Endodermal cell (in vitro differentiated cells): ENCODE measurements at regions not wholly inside any gene's neighbourhood (a gene's known extent, or its start where the extent isn't known, plus 50 kb on each side); places are given as distances from the start of the nearest gene placed in this dataset.
A peak's percentile ranks its signal among the peaks of the same experiment; 100 is the strongest.

Source experiments
- DNase-seq: peaks from one replicate; pipeline ENCODE4 v3.0.0-alpha.2; 2017
- H3K27ac ChIP-seq: 2 replicates; pipeline ENCODE4 v1.5.1; 2013; ENCODE audit warnings: mild to moderate bottlenecking, low read depth, low read length, moderate library complexity
- H3K27me3 ChIP-seq: 2 replicates; pipeline ENCODE4 v1.6.1; 2013; ENCODE audit warnings: mild to moderate bottlenecking, low read length, moderate library complexity; ENCODE audit not compliant: insufficient read depth, control insufficient read depth, poor library complexity, severe bottlenecking
- H3K36me3 ChIP-seq: 2 replicates; pipeline ENCODE4 v1.7.0; 2013; ENCODE audit warnings: mild to moderate bottlenecking, low read length, moderate library complexity; ENCODE audit not compliant: control insufficient read depth, insufficient read depth
- H3K4me1 ChIP-seq: one replicate; pipeline ENCODE4 v1.7.0; 2013; ENCODE audit warnings: low read length; ENCODE audit not compliant: control insufficient read depth, insufficient read depth
- H3K4me3 ChIP-seq: 2 replicates; pipeline ENCODE4 v1.5.1; 2013; ENCODE audit warnings: mild to moderate bottlenecking, low read length, moderate library complexity
- H3K9ac ChIP-seq: 2 replicates; pipeline ENCODE4 v1.6.1; 2013; ENCODE audit warnings: mild to moderate bottlenecking, low read length, moderate library complexity; ENCODE audit not compliant: poor library complexity, severe bottlenecking; ENCODE audit errors: extremely low read depth
- H3K9me3 ChIP-seq: 2 replicates; pipeline ENCODE4 v1.6.1; 2013; ENCODE audit warnings: mild to moderate bottlenecking, low read length, moderate library complexity; ENCODE audit not compliant: control insufficient read depth
- H3K27ac Mint-ChIP-seq: 2 replicates; pipeline ENCODE4 v1.8.0; 2020; ENCODE audit warnings: mixed read lengths
- H3K27me3 Mint-ChIP-seq: 2 replicates; pipeline ENCODE4 v1.8.0; 2021; ENCODE audit warnings: mild to moderate bottlenecking, mixed read lengths; ENCODE audit not compliant: insufficient read depth
- H3K36me3 Mint-ChIP-seq: 2 replicates; pipeline ENCODE4 v1.8.0; 2020; ENCODE audit warnings: low read depth, mixed read lengths
- H3K4me1 Mint-ChIP-seq: 2 replicates; pipeline ENCODE4 v1.8.0; 2020; ENCODE audit warnings: mixed read lengths
- H3K4me3 Mint-ChIP-seq: 2 replicates; pipeline ENCODE4 v1.8.0; 2020; ENCODE audit warnings: mild to moderate bottlenecking, moderate library complexity, mixed read lengths
- H3K9me3 Mint-ChIP-seq: 2 replicates; pipeline ENCODE4 v1.8.0; 2020; ENCODE audit warnings: mild to moderate bottlenecking, mixed read lengths
- CTCF ChIP-seq: fragments of 200-600 bp; sonication (generic); conservative IDR thresholded peaks from 2 replicates; pipeline ENCODE4 v1.5.0; 2021; ENCODE audit warnings: antibody characterized with exemption, mild to moderate bottlenecking
- WGBS, 2 experiments: methylation state at CpG; one replicate each; pipeline versions ENCODE4 v1.1.5 to v1.1.7; 2013; ENCODE audit warnings: missing lambda C conversion rate in 2 of 2, mixed read lengths in 1 of 2; ENCODE audit not compliant: insufficient coverage in 1 of 2, insufficient read length in 1 of 2; 5-methylcytosine and 5-hydroxymethylcytosine counted together

GRCh38 chr1:168472223-168472622 is 71.6 kb downstream of the XCL2 start:
- WGBS, 2 experiments, result 92 to 100% methylated on average over 1 to 2 of the region's 2 CpGs
- H3K27me3 Mint-ChIP-seq, result no peaks in the 10 kb centered on the region
- Histone ChIP-seq H3K4me1 (no peaks in the 10 kb centered on the region), H3K4me3 (no peak overlapping the region), H3K9me3 (peaks cover 11% of the 10 kb centered on the region), H3K36me3 (no peaks in the 10 kb centered on the region), H3K27me3 (no peaks in the 10 kb centered on the region), H3K9ac (no peak overlapping the region), H3K27ac (no peak overlapping the region)
- no peak for DNase-seq
- H3K4me3 Mint-ChIP-seq, result no peak overlapping the region
- no peak overlapping the region for H3K27ac Mint-ChIP-seq
- TF ChIP-seq CTCF, result no peak
- peaks cover 34% of the 10 kb centered on the region for H3K9me3 Mint-ChIP-seq
- H3K4me1 Mint-ChIP-seq, result peaks cover 1% of the 10 kb centered on the region
- peaks cover 10% of the 10 kb centered on the region for H3K36me3 Mint-ChIP-seq

- H3K4me3 Mint-ChIP-seq, result no peak overlapping the region
- no peak for TF ChIP-seq CTCF
- no peak overlapping the region for H3K9ac ChIP-seq
- peaks cover 11% of the 10 kb centered on the region for H3K9me3 ChIP-seq
- H3K36me3 Mint-ChIP-seq, result peaks cover 10% of the 10 kb centered on the region
- WGBS, 2 experiments, result 96 to 100% methylated on average over 1 of the region's 1 CpG
- H3K4me1 Mint-ChIP-seq, result no peaks in the 10 kb centered on the region
- H3K4me1 ChIP-seq, result no peaks in the 10 kb centered on the region
- H3K9me3 Mint-ChIP-seq, result peaks cover 34% of the 10 kb centered on the region
- H3K27me3 ChIP-seq, result no peaks in the 10 kb centered on the region
- no peak for DNase-seq
- H3K27ac ChIP-seq, result peak overlapping the region; percentile 18
- no peaks in the 10 kb centered on the region for H3K27me3 Mint-ChIP-seq
- H3K27ac Mint-ChIP-seq, result no peak overlapping the region
- H3K4me3 ChIP-seq, result no peak overlapping the region
- no peaks in the 10 kb centered on the region for H3K36me3 ChIP-seq
Observed at GRCh38 chr1:168470901-168471431, 72.8 kb downstream of the XCL2 start.

GRCh38 chr1:168469690-168470089 is 74.1 kb downstream of the XCL2 start:
- WGBS, 2 experiments, result 56 to 85% methylated on average over 4 to 6 of the region's 6 CpGs
- Mint-ChIP-seq H3K27me3 (no peaks in the 10 kb centered on the region), H3K4me3 (no peak overlapping the region), H3K36me3 (peaks cover 7% of the 10 kb centered on the region), H3K9me3 (peaks cover 26% of the 10 kb centered on the region), H3K4me1 (no peaks in the 10 kb centered on the region), H3K27ac (no peak overlapping the region)
- Histone ChIP-seq H3K4me3 (no peak overlapping the region), H3K9ac (no peak overlapping the region), H3K27ac (no peak overlapping the region), H3K9me3 (peaks cover 8% of the 10 kb centered on the region), H3K27me3 (no peaks in the 10 kb centered on the region), H3K36me3 (no peaks in the 10 kb centered on the region), H3K4me1 (no peaks in the 10 kb centered on the region)
- DNase-seq, result peak; percentile 58
- no peak for TF ChIP-seq CTCF
